Panc1 (cell line): ENCODE measurements at regions not wholly inside any gene's neighbourhood (a gene's known extent, or its start where the extent isn't known, plus 50 kb on each side); places are given as distances from the start of the nearest gene placed in this dataset.

Experiments
- ATAC-seq: fragments of 200-7000 bp; cut with Tn5 transposase; 2 replicates; pipeline ENCODE4 v1.9.1; 2020; ENCODE audit warnings: mild to moderate bottlenecking, moderate library complexity
- BruUV-seq: library from RNA; stranded (reverse); fragments of 400-500 nt; replicated peaks from 2 replicates; lab custom pipeline; 2021; lab: Mats Ljungman, UMichigan
- CTCF ChIA-PET: fragments of 300-600 bp; sonication (Branson Sonifier 250); formaldehyde crosslinking; loops from one replicate; lab custom pipeline; 2022; ENCODE audit warnings: antibody characterized with exemption; lab: Charles Lee
- POLR2A ChIA-PET: fragments of 300-600 bp; sonication (Branson Sonifier 250); formaldehyde crosslinking; loops from one replicate; lab custom pipeline; 2022; ENCODE audit warnings: antibody characterized with exemption; lab: Charles Lee
- DNase-seq: peaks from one replicate; pipeline ENCODE4 v3.0.0-alpha.2; 2010; ENCODE audit warnings: low read depth, low spot score
- H3K27ac ChIP-seq: 2 replicates; pipeline ENCODE4 v1.5.1; 2011; ENCODE audit warnings: mild to moderate bottlenecking, low read length, inconsistent platforms
- H3K27me3 ChIP-seq: fragments of 200-500 bp; sonication (Bioruptor generic); 2 replicates; pipeline ENCODE4 v1.6.0; 2014; ENCODE audit warnings: low read length, inconsistent platforms; ENCODE audit not compliant: control insufficient read depth, insufficient read depth
- H3K36me3 ChIP-seq: fragments of 200-500 bp; sonication (Bioruptor generic); 2 replicates; pipeline ENCODE4 v1.5.1; 2014; ENCODE audit warnings: inconsistent platforms, mild to moderate bottlenecking, low read length, moderate library complexity; ENCODE audit not compliant: control insufficient read depth, insufficient read depth
- H3K4me1 ChIP-seq: 2 replicates; pipeline ENCODE4 v1.5.1; 2011; ENCODE audit warnings: inconsistent platforms, mild to moderate bottlenecking, low read length, moderate library complexity; ENCODE audit not compliant: control insufficient read depth, insufficient read depth
- H3K4me3 ChIP-seq, 2 experiments: 2 replicates each; pipeline ENCODE4 v1.5.1; 2011 to 2012; ENCODE audit warnings: low read depth in 2 of 2, low read length in 2 of 2, mild to moderate bottlenecking in 2 of 2, inconsistent platforms in 1 of 2, moderate library complexity in 1 of 2
- H3K9me3 ChIP-seq: fragments of 200-500 bp; sonication (Bioruptor generic); 2 replicates; pipeline ENCODE4 v1.5.1; 2014; ENCODE audit warnings: low read depth, mild to moderate bottlenecking, inconsistent platforms, low read length, moderate library complexity; ENCODE audit not compliant: control insufficient read depth, insufficient read depth
- POLR2AphosphoS5 ChIP-seq: IDR thresholded peaks from 2 replicates; pipeline ENCODE4 v1.6.1; 2012; ENCODE audit warnings: mild to moderate bottlenecking, low read depth, low read length, moderate library complexity
- REST ChIP-seq, 2 experiments: IDR thresholded peaks; 2 replicates each; pipeline ENCODE4 v1.6.1; 2011 to 2012; ENCODE audit warnings: low read depth in 2 of 2, control low read depth in 1 of 2, low read length in 1 of 2, mild to moderate bottlenecking in 1 of 2, moderate library complexity in 1 of 2; ENCODE audit not compliant: insufficient read depth in 1 of 2
- TCF7L2 ChIP-seq: IDR thresholded peaks from 2 replicates; pipeline ENCODE4 v1.6.1; 2011; ENCODE audit warnings: mild to moderate bottlenecking, low read depth, low read length, inconsistent platforms
- in situ Hi-C: cut with HindIII; loops from 2 replicates; pipeline ENCODE4 v1.10.0; 2016; ENCODE audit warnings: low sequenced_read_pairs, low pct_unique_long_range_greater_than_20kb
- intact Hi-C: fragments of 100-400 bp; cut with micrococcal nuclease; formaldehyde crosslinking; loops from one replicate; pipeline ENCODE4 v1.10.0; 2022; ENCODE audit not compliant: unreplicated experiment

- intact Hi-C loops = no loop called here
- Histone ChIP-seq H3K36me3 (no peaks in the 10 kb centered on the region), H3K9me3 (no peaks in the 10 kb centered on the region), H3K27me3 (no peaks in the 10 kb centered on the region), H3K4me1 (no peaks in the 10 kb centered on the region), H3K27ac (no peak overlapping the region), H3K4me3 (no peak overlapping the region)
- in situ Hi-C loops = no loop called here
- ChIA-PET CTCF (no interaction called here), POLR2A (no interaction called here)
- no peak for TF ChIP-seq POLR2AphosphoS5
- TF ChIP-seq REST (IDR thresholded peaks at IDR 0.05; ENCODE audit: insufficient read depth in 1 of 2, low read depth in 2 of 2, low read length in 1 of 2) = no peak
- TF ChIP-seq TCF7L2 = no peak
- ATAC-seq (no peak), DNase-seq (no peak)
- BruUV-seq = no TSS peak
Observed at GRCh38 chrX:43605351-43605750, 50.7 kb upstream of the MAOA start.
